Suprapubic skin (tissue), 4 donors: ENCODE measurements at regions not wholly inside any gene's neighbourhood (a gene's known extent, or its start where the extent isn't known, plus 50 kb on each side); places are given as distances from the start of the nearest gene placed in this dataset.

Source experiments
- DNase-seq, 2 donors: peaks; one replicate each; pipeline ENCODE4 v3.0.0-alpha.2; 2019; ENCODE audit warnings: low spot score in 2 of 2
- H3K27ac ChIP-seq: fragments of 200-600 bp; sonication (generic); one replicate; pipeline ENCODE4 v1.5.1; 2019
- H3K27me3 ChIP-seq: fragments of 200-600 bp; sonication (generic); one replicate; pipeline ENCODE4 v1.5.1; 2019
- H3K36me3 ChIP-seq: fragments of 200-600 bp; sonication (generic); one replicate; pipeline ENCODE4 v1.5.1; 2019
- H3K4me1 ChIP-seq: fragments of 200-600 bp; sonication (generic); one replicate; pipeline ENCODE4 v1.5.1; 2019
- H3K4me3 ChIP-seq: fragments of 200-600 bp; sonication (generic); one replicate; pipeline ENCODE4 v1.5.1; 2019; ENCODE audit warnings: mild to moderate bottlenecking
- H3K9me3 ChIP-seq: fragments of 200-600 bp; sonication (generic); one replicate; pipeline ENCODE4 v1.5.1; 2019
- EP300 ChIP-seq: sonication (generic); formaldehyde crosslinking; IDR thresholded peaks from one replicate; pipeline ENCODE4 v1.6.1; 2017; ENCODE audit warnings: antibody characterized with exemption
- POLR2A ChIP-seq, 2 donors: fragments of 450-650 bp; IDR thresholded peaks; one replicate each; pipeline ENCODE4 v1.6.1; 2017; ENCODE audit warnings: antibody characterized with exemption in 2 of 2, mild to moderate bottlenecking in 2 of 2, moderate library complexity in 2 of 2
- POLR2AphosphoS5 ChIP-seq, 3 donors: sonication (generic); formaldehyde crosslinking; IDR thresholded peaks; one replicate each; pipeline ENCODE4 v1.6.1; 2017; ENCODE audit warnings: antibody characterized with exemption in 3 of 3
- WGBS: methylation state at CpG from one replicate; pipeline ENCODE4 v1.1.5; 2018; 5-methylcytosine and 5-hydroxymethylcytosine counted together
- TF ChIP-seq, protein P1 (sequence below), 2 donors: fragments of 200-600 bp in 1 of 2; fragments of 450-650 bp in 1 of 2; sonication (generic) in 1 of 2; IDR thresholded peaks; one replicate each; pipeline ENCODE4 v1.5.1; 2016 to 2019; ENCODE audit warnings: antibody characterized with exemption in 2 of 2, mild to moderate bottlenecking in 1 of 2, moderate library complexity in 1 of 2

GRCh38 chr5:57917004-57917403 is 434.4 kb upstream of the ACTBL2 start:
- Histone ChIP-seq H3K36me3 (no peaks in the 10 kb centered on the region), H3K4me3 (no peak overlapping the region), H3K4me1 (no peaks in the 10 kb centered on the region), H3K27me3 (no peaks in the 10 kb centered on the region), H3K9me3 (no peaks in the 10 kb centered on the region), H3K27ac (no peak overlapping the region)
- 44% methylated on average over 2 of the region's 2 CpGs for WGBS
- no peak for DNase-seq
- TF ChIP-seq POLR2A (IDR thresholded peaks at IDR 0.05) (no peak), EP300 (no peak), POLR2AphosphoS5 (IDR thresholded peaks at IDR 0.05) (no peak)
- TF ChIP-seq, protein P1, sequence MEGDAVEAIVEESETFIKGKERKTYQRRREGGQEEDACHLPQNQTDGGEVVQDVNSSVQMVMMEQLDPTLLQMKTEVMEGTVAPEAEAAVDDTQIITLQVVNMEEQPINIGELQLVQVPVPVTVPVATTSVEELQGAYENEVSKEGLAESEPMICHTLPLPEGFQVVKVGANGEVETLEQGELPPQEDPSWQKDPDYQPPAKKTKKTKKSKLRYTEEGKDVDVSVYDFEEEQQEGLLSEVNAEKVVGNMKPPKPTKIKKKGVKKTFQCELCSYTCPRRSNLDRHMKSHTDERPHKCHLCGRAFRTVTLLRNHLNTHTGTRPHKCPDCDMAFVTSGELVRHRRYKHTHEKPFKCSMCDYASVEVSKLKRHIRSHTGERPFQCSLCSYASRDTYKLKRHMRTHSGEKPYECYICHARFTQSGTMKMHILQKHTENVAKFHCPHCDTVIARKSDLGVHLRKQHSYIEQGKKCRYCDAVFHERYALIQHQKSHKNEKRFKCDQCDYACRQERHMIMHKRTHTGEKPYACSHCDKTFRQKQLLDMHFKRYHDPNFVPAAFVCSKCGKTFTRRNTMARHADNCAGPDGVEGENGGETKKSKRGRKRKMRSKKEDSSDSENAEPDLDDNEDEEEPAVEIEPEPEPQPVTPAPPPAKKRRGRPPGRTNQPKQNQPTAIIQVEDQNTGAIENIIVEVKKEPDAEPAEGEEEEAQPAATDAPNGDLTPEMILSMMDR (IDR thresholded peaks at IDR 0.05) = no peak

DNA sequence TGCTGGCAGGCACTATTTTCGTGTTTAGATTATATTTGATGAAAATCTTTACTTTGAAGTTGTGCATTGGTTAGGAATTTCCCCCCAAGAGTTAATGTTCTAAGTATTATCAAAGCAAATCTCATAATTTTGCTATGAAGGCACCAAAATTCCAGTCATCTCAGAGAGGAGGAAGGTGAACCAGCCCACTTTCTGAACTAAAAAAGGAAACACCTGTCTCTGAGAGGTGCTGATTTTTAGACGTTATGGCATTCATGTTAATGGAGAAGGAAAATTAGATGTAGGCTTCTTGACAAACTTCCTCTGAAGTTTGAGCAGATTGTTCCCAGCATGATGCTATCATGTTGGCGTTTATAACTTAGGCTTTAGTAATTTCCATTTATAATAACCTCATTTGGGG is 432.9 kb upstream of the ACTBL2 start:
- 24% methylated on average over 3 of the region's 3 CpGs for WGBS
- no peaks in the 10 kb centered on the region for H3K9me3 ChIP-seq

GRCh38 chr5:57911438-57911837 is 428.8 kb upstream of the ACTBL2 start:
- 65% methylated on average over 2 of the region's 2 CpGs for WGBS
- H3K27me3 ChIP-seq = no peaks in the 10 kb centered on the region
- H3K4me3 ChIP-seq = no peak overlapping the region
- no peak for DNase-seq
- TF ChIP-seq, protein P1 (IDR thresholded peaks at IDR 0.05) = no peak
- TF ChIP-seq POLR2A (IDR thresholded peaks at IDR 0.05) (no peak), EP300 (no peak), POLR2AphosphoS5 (IDR thresholded peaks at IDR 0.05) (no peak)
- H3K27ac ChIP-seq = no peak overlapping the region
- H3K9me3 ChIP-seq = no peaks in the 10 kb centered on the region
- no peaks in the 10 kb centered on the region for H3K36me3 ChIP-seq
- no peaks in the 10 kb centered on the region for H3K4me1 ChIP-seq

More for the DNA sequence above, 432.9 kb upstream of the ACTBL2 start:
- H3K4me1 ChIP-seq = no peaks in the 10 kb centered on the region
- TF ChIP-seq POLR2A (IDR thresholded peaks at IDR 0.05) (no peak), POLR2AphosphoS5 (IDR thresholded peaks at IDR 0.05) (no peak), EP300 (no peak)
- TF ChIP-seq, protein P1 (IDR thresholded peaks at IDR 0.05) = no peak
- H3K27ac ChIP-seq = no peak overlapping the region
- no peaks in the 10 kb centered on the region for H3K27me3 ChIP-seq
- H3K4me3 ChIP-seq = no peak overlapping the region
- no peaks in the 10 kb centered on the region for H3K36me3 ChIP-seq
- no peak for DNase-seq

GRCh38 chr5:57906671-57907070 is 424.1 kb upstream of the ACTBL2 start:
- Histone ChIP-seq H3K27me3 (no peaks in the 10 kb centered on the region), H3K36me3 (no peaks in the 10 kb centered on the region), H3K27ac (no peak overlapping the region), H3K4me1 (no peaks in the 10 kb centered on the region), H3K4me3 (no peak overlapping the region), H3K9me3 (no peaks in the 10 kb centered on the region)
- 82% methylated on average over 6 of the region's 6 CpGs for WGBS
- no peak for DNase-seq
- TF ChIP-seq, protein P1 (IDR thresholded peaks at IDR 0.05) = no peak
- no peak for TF ChIP-seq EP300
- no peak for TF ChIP-seq POLR2A (IDR thresholded peaks at IDR 0.05)
- no peak for TF ChIP-seq POLR2AphosphoS5 (IDR thresholded peaks at IDR 0.05)

DNA sequence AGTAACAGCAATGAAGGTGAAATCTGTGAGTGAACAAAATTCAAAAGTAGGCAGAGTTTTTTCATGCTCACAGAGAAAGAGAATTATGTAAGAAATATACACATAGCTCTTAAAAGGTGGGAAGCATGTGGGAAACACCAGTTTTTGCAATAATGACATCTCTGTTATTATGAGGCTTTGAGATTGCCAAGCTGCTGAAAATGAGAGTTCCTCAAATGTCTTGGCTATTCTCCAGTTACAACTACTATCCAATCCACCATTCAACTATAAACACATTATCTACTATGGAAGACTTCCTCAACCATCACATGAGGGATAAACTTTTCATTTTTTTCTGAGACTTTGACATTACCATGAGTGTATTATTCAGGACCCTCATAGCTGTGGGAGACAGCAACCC is 420.8 kb upstream of the ACTBL2 start:
- Histone ChIP-seq H3K27me3 (no peaks in the 10 kb centered on the region), H3K36me3 (no peaks in the 10 kb centered on the region), H3K4me3 (no peak overlapping the region), H3K27ac (no peak overlapping the region), H3K4me1 (no peaks in the 10 kb centered on the region), H3K9me3 (no peaks in the 10 kb centered on the region)
- DNase-seq = no peak
- TF ChIP-seq, protein P1 (IDR thresholded peaks at IDR 0.05) = no peak
- TF ChIP-seq EP300 (no peak), POLR2AphosphoS5 (IDR thresholded peaks at IDR 0.05) (no peak), POLR2A (IDR thresholded peaks at IDR 0.05) (no peak)
